Rectal smooth muscle tissue (tissue), 1 donor: ENCODE measurements at regions not wholly inside any gene's neighbourhood (a gene's known extent, or its start where the extent isn't known, plus 50 kb on each side); places are given as distances from the start of the nearest gene placed in this dataset.
A peak's percentile ranks its signal among the peaks of the same experiment; 100 is the strongest.
"Not testable (repeated sequence)": the region's sequence is repeated elsewhere in the genome, so short reads cannot be mapped to it uniquely, and the experiment has no call there.

Source experiments
- H3K27ac ChIP-seq: one replicate; pipeline ENCODE4 v1.7.0; 2013; ENCODE audit warnings: low read depth, low read length, inconsistent platforms
- H3K27me3 ChIP-seq: one replicate; pipeline ENCODE4 v1.7.0; 2013; ENCODE audit warnings: low read length; ENCODE audit not compliant: control insufficient read depth, insufficient read depth
- H3K36me3 ChIP-seq: one replicate; pipeline ENCODE4 v1.7.0; 2013; ENCODE audit warnings: low read length; ENCODE audit not compliant: control insufficient read depth, insufficient read depth
- H3K4me1 ChIP-seq: one replicate; pipeline ENCODE4 v1.7.0; 2013; ENCODE audit warnings: low read length; ENCODE audit not compliant: control insufficient read depth, insufficient read depth
- H3K4me3 ChIP-seq: one replicate; pipeline ENCODE4 v1.7.0; 2013; ENCODE audit warnings: low read length
- H3K9ac ChIP-seq: one replicate; pipeline ENCODE4 v1.7.0; 2013; ENCODE audit warnings: low read length

DNA sequence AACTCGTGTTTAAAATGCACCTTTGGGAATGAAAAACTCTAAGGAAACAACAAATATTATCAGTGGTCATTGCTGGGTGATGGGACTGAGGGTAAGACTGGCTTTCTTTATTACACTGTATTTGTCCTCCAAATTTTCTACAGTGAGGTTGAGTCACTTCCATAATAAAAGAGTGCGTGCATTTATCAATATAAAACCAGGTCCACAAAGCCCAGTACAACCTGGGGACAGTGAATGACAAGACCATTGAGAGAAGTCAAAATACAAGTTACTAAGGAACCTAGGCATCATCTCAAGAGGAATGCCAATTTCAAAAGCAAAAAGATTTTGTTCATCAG, 76.4 kb downstream of the MAGED4 start:
- no peak overlapping the region for H3K4me3 ChIP-seq
- H3K27ac ChIP-seq: no peak overlapping the region
- no peak overlapping the region for H3K9ac ChIP-seq
- H3K36me3 ChIP-seq: no peaks in the 10 kb centered on the region
- no peaks in the 10 kb centered on the region for H3K27me3 ChIP-seq
- H3K4me1 ChIP-seq: no peaks in the 10 kb centered on the region

DNA sequence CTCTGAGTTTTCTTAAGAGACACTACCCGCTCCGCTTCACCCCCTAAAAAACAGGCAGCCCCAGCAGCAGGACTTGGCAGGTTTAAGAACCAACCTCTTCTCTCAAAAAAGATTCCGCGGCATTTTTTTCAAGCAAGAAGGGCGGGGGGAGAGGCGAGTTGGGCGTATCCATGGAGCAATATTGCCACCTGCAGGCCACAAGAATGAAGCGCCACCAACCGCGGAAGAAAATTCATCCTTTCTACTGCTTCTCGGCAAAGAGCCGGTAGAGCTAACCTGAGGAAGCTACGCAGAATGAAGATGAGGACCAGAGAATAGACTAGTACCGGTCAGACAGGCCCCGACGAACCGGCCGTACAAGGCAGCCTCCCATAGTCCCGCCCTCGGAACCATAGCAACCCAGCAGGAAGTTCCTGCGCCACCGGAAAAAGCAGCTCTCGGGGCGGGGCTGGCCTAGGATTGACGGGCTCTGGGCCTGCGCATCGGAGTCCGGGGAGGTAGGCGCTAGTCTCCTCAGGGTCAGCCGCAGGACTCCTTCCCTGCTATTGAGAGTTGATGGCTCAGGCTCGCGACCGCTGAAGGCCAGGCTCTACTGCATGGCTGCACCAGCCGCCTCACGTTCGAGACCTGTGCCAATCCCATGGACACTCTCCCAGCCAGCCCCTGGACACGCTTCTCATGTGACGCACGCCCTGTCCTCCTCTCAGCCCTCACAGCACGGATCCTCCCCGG, 76.9 kb downstream of the MAGED4 start:
- H3K27me3 ChIP-seq: no peaks in the 10 kb centered on the region
- H3K27ac ChIP-seq: peak overlapping the region; percentile 96
- H3K9ac ChIP-seq: peak overlapping the region; percentile 86
- H3K4me1 ChIP-seq: no peaks in the 10 kb centered on the region
- no peaks in the 10 kb centered on the region for H3K36me3 ChIP-seq
- peak overlapping the region; percentile 97 for H3K4me3 ChIP-seq

DNA sequence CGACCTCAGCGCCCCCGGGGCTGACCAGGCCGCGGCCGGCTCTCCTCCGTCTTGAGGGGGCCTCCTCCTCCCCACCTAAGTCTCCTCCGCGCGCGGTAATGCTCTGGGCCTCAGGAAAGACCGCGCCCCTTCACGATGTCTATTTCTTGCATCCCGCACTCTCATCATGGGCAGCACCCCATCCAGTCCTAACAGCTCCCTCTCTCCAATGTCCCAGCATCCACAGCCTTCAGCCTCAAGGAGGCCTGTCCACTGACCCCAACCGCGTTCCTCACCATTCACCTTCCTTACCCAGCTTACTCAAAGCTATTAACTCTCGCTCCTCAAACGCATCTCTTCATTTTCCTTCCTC, 77.5 kb downstream of the MAGED4 start:
- H3K27ac ChIP-seq: peak overlapping the region; percentile 96
- H3K9ac ChIP-seq: peak overlapping the region; percentile 57
- H3K4me3 ChIP-seq: peak overlapping the region; percentile 97
- H3K27me3 ChIP-seq: no peaks in the 10 kb centered on the region
- no peaks in the 10 kb centered on the region for H3K4me1 ChIP-seq
- H3K36me3 ChIP-seq: no peaks in the 10 kb centered on the region

DNA sequence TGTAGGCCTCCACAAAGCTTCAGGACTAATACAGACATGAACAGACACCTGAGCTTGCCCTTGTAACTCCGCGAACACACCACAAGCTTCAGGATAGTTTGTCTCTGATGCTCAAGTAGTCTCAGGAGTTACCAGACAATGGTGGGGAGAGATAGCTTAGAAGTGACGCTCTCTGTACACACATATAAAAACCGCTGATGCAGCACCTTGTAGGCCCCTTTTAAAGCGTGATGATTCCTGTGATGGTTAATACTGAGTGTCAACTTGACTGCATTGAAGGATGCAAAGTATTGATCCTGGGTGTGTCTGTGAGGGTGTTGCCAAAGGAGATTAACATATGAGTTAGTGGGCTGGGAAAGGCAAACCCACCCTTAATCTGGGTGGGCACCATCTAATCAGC, 78.7 kb downstream of the MAGED4 start:
- Histone ChIP-seq H3K9ac (no peak overlapping the region), H3K27me3 (no peaks in the 10 kb centered on the region)

DNA sequence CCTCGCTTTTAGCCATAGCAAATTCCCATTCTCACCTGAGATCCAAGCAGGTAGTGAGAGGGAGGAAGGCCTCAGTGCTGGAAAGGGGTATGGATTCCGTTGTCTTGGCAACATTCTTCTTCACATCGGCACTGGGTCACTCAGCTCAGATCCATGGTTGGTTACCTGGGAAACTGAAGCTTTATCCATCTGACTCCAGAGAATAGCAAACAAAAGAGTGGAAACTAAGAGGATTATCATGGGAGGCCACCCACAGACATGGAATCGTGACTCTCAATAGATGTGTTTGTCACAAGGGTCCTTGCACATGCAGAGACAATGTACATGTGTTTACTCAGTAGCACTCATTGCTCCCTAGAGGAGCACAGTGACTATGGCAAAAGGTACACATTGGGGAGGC, 81.0 kb downstream of the MAGED4 start:
- H3K27me3 ChIP-seq: no peaks in the 10 kb centered on the region
- H3K9ac ChIP-seq: no peak overlapping the region
- H3K36me3 ChIP-seq: no peaks in the 10 kb centered on the region
- no peaks in the 10 kb centered on the region for H3K4me1 ChIP-seq
- no peak overlapping the region for H3K27ac ChIP-seq
- H3K4me3 ChIP-seq: no peak overlapping the region

More for the DNA sequence above, 78.7 kb downstream of the MAGED4 start:
- H3K4me3 ChIP-seq: no peak overlapping the region
- no peak overlapping the region for H3K27ac ChIP-seq
- no peaks in the 10 kb centered on the region for H3K36me3 ChIP-seq
- H3K4me1 ChIP-seq: no peaks in the 10 kb centered on the region

DNA sequence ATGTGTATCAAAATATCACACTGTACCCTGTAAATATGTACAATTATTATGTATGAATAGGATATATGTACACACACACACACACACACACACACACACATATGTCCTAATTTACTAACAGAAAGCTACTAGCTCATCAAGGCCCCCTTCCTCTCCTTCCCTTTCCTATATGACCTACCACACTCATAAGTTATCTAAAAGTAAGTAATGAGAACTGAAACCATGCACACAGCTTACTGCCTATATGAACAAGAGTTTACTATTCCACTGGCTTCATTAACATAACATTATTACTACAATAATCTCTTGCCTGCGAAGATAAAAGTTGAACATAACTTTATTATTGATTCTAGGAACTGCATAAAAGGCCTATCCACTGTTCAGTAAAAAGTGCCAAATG, 83.8 kb downstream of the MAGED4 start:
- not testable (repeated sequence) for H3K36me3 ChIP-seq, H3K27me3 ChIP-seq, H3K9ac ChIP-seq, H3K4me1 ChIP-seq, H3K4me3 ChIP-seq, H3K27ac ChIP-seq

DNA sequence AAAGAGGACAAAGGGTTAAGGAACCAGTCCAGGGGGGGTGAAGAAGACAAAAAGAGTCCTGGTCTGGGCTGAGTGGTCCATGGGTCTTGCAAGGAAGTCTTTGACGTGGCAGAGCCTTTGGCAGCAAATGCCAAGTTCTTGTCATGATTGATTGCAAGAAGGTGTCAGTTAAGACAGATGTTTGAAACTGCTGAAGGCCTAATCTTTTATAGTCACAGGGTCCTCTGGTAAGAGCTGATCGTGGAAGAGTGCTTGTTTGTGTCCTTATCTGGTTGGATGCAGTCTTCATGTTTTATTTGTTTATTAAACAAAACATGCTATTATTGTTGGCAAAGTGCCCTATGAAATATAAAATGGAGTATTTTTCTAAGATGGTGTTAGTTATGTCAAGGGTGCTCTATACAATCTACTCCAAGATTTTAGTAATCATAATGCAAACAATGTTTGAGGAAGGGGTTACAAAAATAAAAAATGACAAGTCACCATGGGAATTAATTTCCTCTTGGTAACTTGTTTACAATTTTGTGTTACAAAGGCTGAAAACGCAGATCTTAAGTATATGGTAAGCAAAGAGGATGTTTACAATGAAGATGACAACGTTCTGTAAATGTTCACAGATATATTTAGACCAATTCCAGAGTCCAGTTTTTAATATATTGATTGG, 85.9 kb downstream of the MAGED4 start:
- Histone ChIP-seq H3K27ac (no peak overlapping the region), H3K4me1 (no peaks in the 10 kb centered on the region), H3K4me3 (no peak overlapping the region), H3K27me3 (no peaks in the 10 kb centered on the region), H3K36me3 (no peaks in the 10 kb centered on the region), H3K9ac (no peak overlapping the region)

DNA sequence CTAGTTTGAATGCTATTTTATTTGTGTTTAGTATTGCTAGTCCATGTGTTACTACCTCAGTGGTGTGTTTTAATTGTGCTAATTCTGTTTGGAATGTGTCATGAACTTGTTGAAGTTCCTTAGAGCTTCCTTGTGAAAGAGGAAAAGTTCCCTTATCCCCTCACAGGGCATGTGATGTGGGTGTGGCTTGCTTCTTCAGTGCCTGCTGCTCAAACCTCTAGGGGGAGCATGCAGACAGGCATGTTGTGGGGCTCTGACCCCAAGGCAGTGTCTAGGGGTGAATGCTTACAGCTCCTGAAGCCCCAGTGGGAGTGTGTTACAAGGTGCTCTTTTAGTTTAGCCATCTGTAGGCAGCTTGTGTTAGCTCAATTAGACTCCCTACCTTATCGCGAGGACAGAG, 86.5 kb downstream of the MAGED4 start:
- H3K9ac ChIP-seq: no peak overlapping the region
- H3K4me1 ChIP-seq: no peaks in the 10 kb centered on the region

DNA sequence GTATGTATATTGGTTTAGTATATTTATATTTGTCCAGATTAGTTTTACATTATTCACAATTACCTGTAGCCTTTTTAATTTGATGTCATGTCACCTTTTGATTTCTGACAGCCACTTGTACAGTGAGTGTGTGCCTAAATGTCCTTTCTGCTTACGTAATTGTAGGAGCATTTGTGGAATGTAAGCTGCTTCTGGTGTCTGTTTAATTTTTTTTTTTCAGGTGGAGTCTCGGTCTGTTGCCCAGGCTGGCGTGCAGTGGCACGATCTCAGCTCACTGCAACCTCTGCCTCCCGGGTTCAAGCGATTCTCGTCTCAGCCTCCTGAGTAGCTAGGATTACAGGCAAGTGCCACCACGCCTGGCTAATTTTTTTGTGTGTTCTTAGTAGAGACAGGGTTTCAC, 91.2 kb upstream of the XAGE2 start:
- H3K9ac ChIP-seq: no peak overlapping the region
- no peak overlapping the region for H3K27ac ChIP-seq
- no peaks in the 10 kb centered on the region for H3K4me1 ChIP-seq
- H3K27me3 ChIP-seq: peaks cover 2% of the 10 kb centered on the region
- no peaks in the 10 kb centered on the region for H3K36me3 ChIP-seq
- no peak overlapping the region for H3K4me3 ChIP-seq

More for the DNA sequence above, 86.5 kb downstream of the MAGED4 start:
- Histone ChIP-seq H3K4me3 (no peak overlapping the region), H3K27ac (no peak overlapping the region), H3K27me3 (peaks cover 1% of the 10 kb centered on the region), H3K36me3 (no peaks in the 10 kb centered on the region)

DNA sequence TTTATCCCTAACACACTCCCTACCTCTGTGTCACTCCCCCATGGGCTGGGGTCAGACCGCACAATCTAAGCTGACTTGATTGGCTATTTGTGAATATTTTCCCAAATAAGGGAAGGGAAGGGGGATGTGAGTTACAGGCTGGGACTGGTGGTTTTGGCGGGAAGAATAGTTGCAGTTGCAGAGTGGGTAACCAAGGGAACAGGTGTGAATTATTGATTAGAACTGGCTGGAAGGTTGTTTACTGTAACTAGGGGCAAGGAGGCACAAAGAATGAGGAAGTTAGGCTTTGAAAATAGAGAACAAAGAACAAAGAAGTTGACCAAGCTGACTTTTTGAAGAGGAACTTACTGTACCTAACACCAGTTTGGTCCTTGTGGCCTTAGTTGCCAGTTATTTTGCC, 88.0 kb upstream of the XAGE2 start:
- Histone ChIP-seq H3K27me3 (peaks cover 8% of the 10 kb centered on the region), H3K27ac (no peak overlapping the region), H3K36me3 (no peaks in the 10 kb centered on the region), H3K4me1 (no peaks in the 10 kb centered on the region), H3K4me3 (no peak overlapping the region), H3K9ac (no peak overlapping the region)

DNA sequence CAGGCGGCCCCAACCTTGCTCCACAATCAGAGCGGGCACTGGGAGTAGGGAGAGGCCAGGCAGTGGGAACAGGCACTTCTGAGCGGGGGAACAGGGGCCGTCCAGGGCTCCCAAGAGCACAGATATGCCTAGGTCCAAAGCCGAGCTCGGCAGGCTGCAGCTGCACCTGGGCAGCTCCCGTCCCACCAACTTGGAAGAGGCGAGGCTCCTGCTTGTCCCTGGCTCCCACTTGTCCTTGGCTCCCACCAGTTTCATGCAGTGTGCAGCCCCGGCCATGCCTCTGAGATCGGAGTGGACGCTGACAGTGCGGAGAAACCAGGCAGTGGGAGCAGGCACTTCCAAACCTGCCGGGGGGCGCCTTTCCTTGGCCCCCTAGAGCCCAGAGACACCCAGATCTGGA, 84.0 kb upstream of the XAGE2 start:
- H3K4me3 ChIP-seq: no peak overlapping the region
- no peaks in the 10 kb centered on the region for H3K4me1 ChIP-seq
- no peak overlapping the region for H3K9ac ChIP-seq
- H3K27me3 ChIP-seq: peaks cover 5% of the 10 kb centered on the region
- no peaks in the 10 kb centered on the region for H3K36me3 ChIP-seq
- no peak overlapping the region for H3K27ac ChIP-seq

DNA sequence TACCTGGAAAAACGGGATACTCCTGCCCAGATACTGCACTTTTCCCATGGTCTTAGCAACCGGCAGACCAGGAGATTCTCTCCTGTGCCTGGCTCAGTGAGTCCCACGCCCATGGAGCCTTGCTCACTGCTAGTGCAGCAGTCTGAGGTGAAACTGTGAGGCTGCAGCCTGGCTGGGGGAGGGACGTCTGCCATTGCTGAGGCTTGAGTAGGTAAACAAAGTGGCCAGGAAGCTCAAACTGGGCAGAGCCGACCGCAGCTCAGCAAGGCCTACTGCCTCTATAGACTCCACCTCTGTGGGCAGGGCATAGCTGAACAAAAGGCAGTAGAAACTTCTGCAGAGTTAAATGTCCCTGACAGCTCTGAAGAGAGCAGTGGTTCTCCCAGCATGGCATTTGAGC, 69.9 kb upstream of the XAGE2 start:
- not testable (repeated sequence) for H3K27me3 ChIP-seq, H3K4me1 ChIP-seq, H3K36me3 ChIP-seq, H3K27ac ChIP-seq, H3K9ac ChIP-seq, H3K4me3 ChIP-seq

DNA sequence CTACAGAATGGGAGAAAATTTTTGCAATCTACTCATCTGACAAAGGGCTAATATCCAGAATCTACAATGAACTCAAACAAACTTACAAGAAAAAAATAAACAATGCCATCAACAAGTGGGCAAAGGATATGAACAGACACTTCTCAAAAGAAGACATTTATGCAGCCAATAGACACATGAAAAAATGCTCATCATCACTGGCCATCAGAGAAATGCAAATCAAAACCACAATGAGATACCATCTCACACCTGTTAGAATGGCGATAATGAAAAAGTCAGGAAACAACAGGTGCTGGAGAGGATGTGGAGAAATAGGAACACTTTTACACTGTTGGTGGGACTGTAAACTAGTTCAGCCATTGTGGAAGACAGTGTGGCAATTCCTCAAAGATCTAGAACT, 60.3 kb upstream of the XAGE2 start:
- not testable (repeated sequence) for H3K4me1 ChIP-seq

More for the DNA sequence above, 60.3 kb upstream of the XAGE2 start:
- not testable (repeated sequence) for H3K27ac ChIP-seq, H3K9ac ChIP-seq, H3K4me3 ChIP-seq, H3K27me3 ChIP-seq, H3K36me3 ChIP-seq
